ENCODE measurements at regions not wholly inside any gene's neighbourhood (a gene's known extent, or its start where the extent isn't known, plus 50 kb on each side); places are given as distances from the start of the nearest gene placed in this dataset.

DNA sequence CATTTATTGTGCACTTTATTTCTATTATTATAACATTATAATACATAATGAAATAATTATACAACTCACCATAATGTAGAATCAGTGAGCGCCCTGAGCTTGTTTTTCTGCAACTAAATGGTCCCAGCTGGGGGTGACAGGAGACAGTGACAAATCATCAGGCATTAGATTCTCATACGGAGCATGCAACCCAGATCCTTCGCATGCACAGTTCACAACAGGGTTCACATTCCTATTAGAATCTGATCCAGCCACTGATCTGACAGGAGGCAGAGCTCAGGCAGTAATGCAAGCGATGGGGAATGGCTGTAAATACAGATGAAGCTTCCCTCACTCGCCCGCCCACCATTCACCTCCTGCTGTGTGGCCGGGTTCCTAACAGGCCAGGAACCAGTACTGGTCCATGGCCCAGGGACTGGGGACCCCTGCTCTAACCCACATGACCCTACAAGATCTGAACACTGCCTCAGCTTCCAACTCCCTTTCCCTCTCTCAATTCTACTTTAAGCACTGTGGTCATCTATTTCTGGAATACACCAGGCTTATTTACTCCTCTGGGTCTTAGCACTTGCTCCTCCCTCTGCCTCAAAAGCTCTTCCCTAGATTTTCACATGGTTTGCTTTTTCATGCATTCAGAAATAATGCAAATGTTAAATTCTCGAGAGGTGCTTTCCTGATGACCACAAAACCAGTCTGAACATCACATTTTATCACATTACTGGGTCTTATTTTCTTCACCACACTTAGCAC, 166.8 kb upstream of the HCCS start:
- Histone ChIP-seq H3K27ac (ENCODE audit: insufficient read depth, low read length) (no peak overlapping the region), H3K23ac (ENCODE audit: low read depth, low read length) (no peak overlapping the region), H3K9me1 (ENCODE audit: insufficient read depth, low read length) (no peaks in the 10 kb centered on the region), H2BK5ac (ENCODE audit: low read depth, low read length, poor library complexity, severe bottlenecking) (no peak overlapping the region), H3K4me2 (ENCODE audit: low read depth, low read length) (no peak overlapping the region), H3K4me3 (ENCODE audit: insufficient read depth, low read depth, low read length) (no peak overlapping the region), H3K18ac (ENCODE audit: low read depth, low read length) (no peak overlapping the region), H2BK120ac (ENCODE audit: low read depth, low read length) (no peak overlapping the region), H2AK9ac (replicated peaks; ENCODE audit: low read depth, low read length, poor library complexity) (no peak overlapping the region), H2AFZ (replicated peaks; ENCODE audit: low read length, poor library complexity) (no peak overlapping the region), H2BK20ac (ENCODE audit: low read depth, low read length) (no peak overlapping the region), H3K4me1 (ENCODE audit: control insufficient read depth, insufficient read depth, low read length) (no peaks in the 10 kb centered on the region), H3K9me3 (ENCODE audit: control insufficient read depth, insufficient read depth, low read length) (no peaks in the 10 kb centered on the region), H4K8ac (ENCODE audit: low read depth in 2 of 2, low read length in 2 of 2) (no peak overlapping the region), H3K14ac (replicated peaks; ENCODE audit: low read depth, low read length) (no peak overlapping the region), H3K4ac (ENCODE audit: low read depth, low read length) (no peak overlapping the region), H3K27me3 (ENCODE audit: control insufficient read depth, insufficient read depth, low read length) (no peaks in the 10 kb centered on the region), H3K36me3 (ENCODE audit: control insufficient read depth, insufficient read depth, low read length) (no peaks in the 10 kb centered on the region), H4K20me1 (ENCODE audit: insufficient read depth, low read length) (no peaks in the 10 kb centered on the region), H4K5ac (ENCODE audit: low read depth, low read length) (no peak overlapping the region), H2AK5ac (ENCODE audit: low read depth, low read length) (no peak overlapping the region), H3K9ac (ENCODE audit: low read depth, low read length) (no peak overlapping the region), H2BK15ac (ENCODE audit: low read depth, low read length) (no peak overlapping the region), H3K79me1 (ENCODE audit: low read depth in 1 of 2, low read length in 2 of 2) (no peaks in the 10 kb centered on the region), H3K56ac (ENCODE audit: extremely low read depth, insufficient read depth, low read length) (no peak overlapping the region), H4K91ac (ENCODE audit: insufficient read depth, low read depth, low read length) (no peak overlapping the region)
- POLR2A ChIA-PET (ENCODE audit: unreplicated experiment) = no interaction called here
- in situ Hi-C loops (cut with MboI; ENCODE audit: low sequenced_read_pairs) = no loop called here
- WGBS, 2 experiments (ENCODE audit: extremely low coverage in 2 of 2, insufficient read length in 1 of 2) = 60% methylated on average over 1 of the region's 8 CpGs; no CpG with 5 or more reads in 1 of the 2 experiments
- intact Hi-C loops (cut with micrococcal nuclease) = no loop called here
- no TSS peak for BruUV-seq (replicated peaks)
- CTCF ChIA-PET = no interaction called here
- DNase-seq (no peak), ATAC-seq (ENCODE audit: low read depth) (no peak)
- TF ChIP-seq CEBPB (IDR thresholded peaks at IDR 0.05; ENCODE audit: low read depth, low read length) = no peak
- no peak for TF ChIP-seq RCOR1 (IDR thresholded peaks at IDR 0.05; ENCODE audit: insufficient replicate concordance, low read length)
- no peak for TF ChIP-seq FOS (IDR thresholded peaks at IDR 0.05; ENCODE audit: low read depth, low read length)
- TF ChIP-seq, protein P1, sequence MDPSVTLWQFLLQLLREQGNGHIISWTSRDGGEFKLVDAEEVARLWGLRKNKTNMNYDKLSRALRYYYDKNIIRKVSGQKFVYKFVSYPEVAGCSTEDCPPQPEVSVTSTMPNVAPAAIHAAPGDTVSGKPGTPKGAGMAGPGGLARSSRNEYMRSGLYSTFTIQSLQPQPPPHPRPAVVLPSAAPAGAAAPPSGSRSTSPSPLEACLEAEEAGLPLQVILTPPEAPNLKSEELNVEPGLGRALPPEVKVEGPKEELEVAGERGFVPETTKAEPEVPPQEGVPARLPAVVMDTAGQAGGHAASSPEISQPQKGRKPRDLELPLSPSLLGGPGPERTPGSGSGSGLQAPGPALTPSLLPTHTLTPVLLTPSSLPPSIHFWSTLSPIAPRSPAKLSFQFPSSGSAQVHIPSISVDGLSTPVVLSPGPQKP (IDR thresholded peaks at IDR 0.05; ENCODE audit: borderline replicate concordance, low read depth, low read length) = no peak
- TF ChIP-seq, protein P2, sequence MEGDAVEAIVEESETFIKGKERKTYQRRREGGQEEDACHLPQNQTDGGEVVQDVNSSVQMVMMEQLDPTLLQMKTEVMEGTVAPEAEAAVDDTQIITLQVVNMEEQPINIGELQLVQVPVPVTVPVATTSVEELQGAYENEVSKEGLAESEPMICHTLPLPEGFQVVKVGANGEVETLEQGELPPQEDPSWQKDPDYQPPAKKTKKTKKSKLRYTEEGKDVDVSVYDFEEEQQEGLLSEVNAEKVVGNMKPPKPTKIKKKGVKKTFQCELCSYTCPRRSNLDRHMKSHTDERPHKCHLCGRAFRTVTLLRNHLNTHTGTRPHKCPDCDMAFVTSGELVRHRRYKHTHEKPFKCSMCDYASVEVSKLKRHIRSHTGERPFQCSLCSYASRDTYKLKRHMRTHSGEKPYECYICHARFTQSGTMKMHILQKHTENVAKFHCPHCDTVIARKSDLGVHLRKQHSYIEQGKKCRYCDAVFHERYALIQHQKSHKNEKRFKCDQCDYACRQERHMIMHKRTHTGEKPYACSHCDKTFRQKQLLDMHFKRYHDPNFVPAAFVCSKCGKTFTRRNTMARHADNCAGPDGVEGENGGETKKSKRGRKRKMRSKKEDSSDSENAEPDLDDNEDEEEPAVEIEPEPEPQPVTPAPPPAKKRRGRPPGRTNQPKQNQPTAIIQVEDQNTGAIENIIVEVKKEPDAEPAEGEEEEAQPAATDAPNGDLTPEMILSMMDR (conservative IDR thresholded peaks at IDR 0.05; ENCODE audit: low read depth, low read length) = no peak
- TF ChIP-seq RFX5 (IDR thresholded peaks at IDR 0.05; ENCODE audit: low read depth, low read length) = no peak
- TF ChIP-seq CHD1 (IDR thresholded peaks at IDR 0.05; ENCODE audit: low read depth, low read length) = no peak
- dilution Hi-C loops (cut with HindIII; ENCODE audit: low sequenced_read_pairs, unreplicated experiment) = no loop called here
